C4-2B (cell line): ENCODE measurements at regions not wholly inside any gene's neighbourhood (a gene's known extent, or its start where the extent isn't known, plus 50 kb on each side); places are given as distances from the start of the nearest gene placed in this dataset.

Experiments
- CTCF ChIP-seq: fragments of 450-650 bp; conservative IDR thresholded peaks from 2 replicates; pipeline ENCODE4 v1.5.1; 2017; ENCODE audit warnings: mild to moderate bottlenecking
- ZFX ChIP-seq: fragments of 450-650 bp; IDR thresholded peaks from 2 replicates; pipeline ENCODE4 v1.6.1; 2017

DNA sequence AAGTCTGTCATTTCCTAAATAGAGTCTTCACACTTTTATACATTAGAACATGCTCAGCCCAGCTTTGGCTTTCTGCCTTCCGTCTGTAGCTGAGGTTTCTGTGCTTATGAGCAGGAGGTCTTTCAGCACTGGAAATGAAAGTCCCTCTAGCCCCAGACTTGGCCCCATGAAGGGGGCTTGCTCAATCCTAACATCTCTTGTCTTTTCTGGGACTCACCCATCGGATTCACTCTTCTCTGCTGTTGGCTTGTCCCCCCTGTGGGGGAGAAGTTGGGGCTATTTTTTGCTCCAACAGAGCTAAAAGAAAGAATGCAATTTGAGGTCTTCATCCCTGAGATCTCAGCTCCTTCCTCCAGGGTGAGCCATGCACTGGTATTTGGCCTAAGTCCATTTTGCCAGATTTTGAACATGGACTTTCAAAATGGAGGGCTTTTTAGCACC, 177.7 kb downstream of the MRPL14 start:
- no peak for TF ChIP-seq CTCF
- no peak for TF ChIP-seq ZFX
